H1 (cell line): ENCODE measurements at regions not wholly inside any gene's neighbourhood (a gene's known extent, or its start where the extent isn't known, plus 50 kb on each side); places are given as distances from the start of the nearest gene placed in this dataset.

Experiments
- CTCF ChIA-PET: fragments of 300-600 bp; sonication (Branson Sonifier 250); formaldehyde crosslinking; loops from one replicate; lab custom pipeline; 2021; ENCODE audit not compliant: partially characterized antibody; lab: Charles Lee
- POLR2A ChIA-PET: fragments of 300-600 bp; sonication (Branson Sonifier 250); formaldehyde crosslinking; loops from one replicate; lab custom pipeline; 2021; ENCODE audit warnings: inconsistent platforms; ENCODE audit not compliant: partially characterized antibody; lab: Charles Lee
- DNase-seq, 2 experiments: peaks; one replicate each; pipeline versions ENCODE4 v3.0.0 to v3.0.0-alpha.2; 2010 to 2022; ENCODE audit warnings: low spot score in 2 of 2, low read depth in 1 of 2, mixed read lengths in 1 of 2
- FAIRE-seq: peaks from 2 replicates; lab custom pipeline; 2011; peaks lifted over from hg19 to GRCh38; lab: Jason Lieb, UNC
- H2AFZ ChIP-seq: 2 replicates; pipeline ENCODE4 v1.8.1; 2012; ENCODE audit warnings: low read length, inconsistent platforms
- H2AK5ac ChIP-seq: 2 replicates; pipeline ENCODE4 v1.6.1; 2013; ENCODE audit warnings: low read depth, low read length
- H2BK120ac ChIP-seq: replicated peaks from 2 replicates; pipeline ENCODE3; 2013; ENCODE audit warnings: low read depth, low read length, inconsistent platforms
- H2BK12ac ChIP-seq: 2 replicates; pipeline ENCODE4 v1.6.1; 2013; ENCODE audit warnings: low read depth, low read length
- H2BK15ac ChIP-seq: 2 replicates; pipeline ENCODE4 v1.6.1; 2013; ENCODE audit warnings: low read length
- H2BK20ac ChIP-seq: 2 replicates; pipeline ENCODE4 v1.6.1; 2013; ENCODE audit warnings: low read length
- H2BK5ac ChIP-seq: 2 replicates; pipeline ENCODE4 v1.6.1; 2013; ENCODE audit warnings: low read depth, low read length
- H3K14ac ChIP-seq: 2 replicates; pipeline ENCODE4 v1.6.1; 2013; ENCODE audit warnings: inconsistent platforms; ENCODE audit not compliant: insufficient read length
- H3K18ac ChIP-seq: 2 replicates; pipeline ENCODE4 v1.6.1; 2013; ENCODE audit warnings: low read length; ENCODE audit errors: extremely low read depth
- H3K23ac ChIP-seq: 2 replicates; pipeline ENCODE4 v1.6.1; 2013; ENCODE audit warnings: inconsistent platforms; ENCODE audit not compliant: insufficient read length
- H3K23me2 ChIP-seq: 2 replicates; pipeline ENCODE4 v1.6.1; 2013; ENCODE audit warnings: low read depth, low read length
- H3K27ac ChIP-seq: 2 replicates; pipeline ENCODE4 v1.6.1; 2011; ENCODE audit warnings: low read depth, low read length, inconsistent platforms
- H3K27me3 ChIP-seq, 4 experiments: replicated peaks in 1 of 4; 1 replicate in 1 of 4; 2 replicates in 3 of 4; pipeline versions ENCODE4 v1.6.1 to v1.8.1; 2011 to 2013; ENCODE audit warnings: low read length in 3 of 4, mild to moderate bottlenecking in 3 of 4, inconsistent platforms in 2 of 4, mixed read lengths in 2 of 4, moderate library complexity in 1 of 4; ENCODE audit not compliant: control insufficient read depth in 3 of 4, insufficient read depth in 3 of 4; ENCODE audit errors: extremely low read depth in 1 of 4
- H3K36me3 ChIP-seq, 4 experiments: 2 replicates each; pipeline versions ENCODE4 v1.6.1 to v1.8.1; 2011 to 2013; ENCODE audit warnings: mild to moderate bottlenecking in 4 of 4, low read length in 3 of 4, moderate library complexity in 2 of 4, control low read depth in 1 of 4, inconsistent platforms in 1 of 4; ENCODE audit not compliant: insufficient read depth in 4 of 4, control insufficient read depth in 2 of 4
- H3K4ac ChIP-seq: replicated peaks from 2 replicates; pipeline ENCODE3; 2013; ENCODE audit warnings: low read length, low read depth, mixed read lengths, inconsistent platforms; ENCODE audit not compliant: insufficient read length
- H3K4me1 ChIP-seq, 4 experiments: replicated peaks in 1 of 4; 1 replicate in 1 of 4; 2 replicates in 3 of 4; pipeline versions ENCODE4 v1.6.1 to v1.8.1; 2011 to 2013; ENCODE audit warnings: low read length in 3 of 4, inconsistent platforms in 2 of 4, mixed read lengths in 1 of 4; ENCODE audit not compliant: insufficient read depth in 4 of 4, control insufficient read depth in 3 of 4
- H3K4me2 ChIP-seq, 2 experiments: 2 replicates each; pipeline versions ENCODE4 v1.6.1 to v1.8.1; 2011 to 2013; ENCODE audit warnings: low read depth in 2 of 2, low read length in 2 of 2, control low read depth in 1 of 2, inconsistent platforms in 1 of 2, mild to moderate bottlenecking in 1 of 2; ENCODE audit not compliant: insufficient read depth in 1 of 2
- H3K4me3 ChIP-seq, 4 experiments: fragments of 200-600, 300-600 bp in 1 of 4; sonication (generic), shearing (Covaris generic), sonication (Bioruptor Twin) in 1 of 4; 2 replicates each; pipeline versions ENCODE4 v1.5.1 to v1.8.1; 2011 to 2016; ENCODE audit warnings: low read length in 4 of 4, low read depth in 3 of 4, control low read depth in 2 of 4, inconsistent platforms in 2 of 4, mild to moderate bottlenecking in 2 of 4, mixed read lengths in 1 of 4, moderate library complexity in 1 of 4; ENCODE audit not compliant: insufficient read depth in 2 of 4; ENCODE audit errors: extremely low read depth in 1 of 4
- H3K56ac ChIP-seq: replicated peaks from 2 replicates; pipeline ENCODE3; 2013; ENCODE audit warnings: low read depth, mild to moderate bottlenecking, mixed read lengths, low read length, inconsistent platforms; ENCODE audit not compliant: insufficient read length
- H3K79me1 ChIP-seq: 2 replicates; pipeline ENCODE4 v1.6.1; 2013; ENCODE audit warnings: low read depth, low read length, control low read depth
- H3K79me2 ChIP-seq, 2 experiments: 2 replicates each; pipeline versions ENCODE4 v1.6.1 to v1.8.1; 2012 to 2013; ENCODE audit warnings: low read length in 2 of 2, mild to moderate bottlenecking in 2 of 2, inconsistent platforms in 1 of 2; ENCODE audit not compliant: insufficient read depth in 2 of 2, control insufficient read depth in 1 of 2
- H3K9ac ChIP-seq, 4 experiments: replicated peaks in 1 of 4; 1 replicate in 1 of 4; 2 replicates in 3 of 4; pipeline versions ENCODE4 v1.6.1 to v1.8.1; 2011 to 2013; ENCODE audit warnings: low read depth in 3 of 4, low read length in 3 of 4, control low read depth in 2 of 4, mild to moderate bottlenecking in 2 of 4, moderate library complexity in 2 of 4, inconsistent platforms in 1 of 4; ENCODE audit errors: extremely low read depth in 1 of 4
- H3K9me3 ChIP-seq, 2 experiments: 2 replicates each; pipeline versions ENCODE4 v1.6.1 to v1.8.1; 2012 to 2013; ENCODE audit warnings: mild to moderate bottlenecking in 2 of 2, moderate library complexity in 2 of 2, control low read depth in 1 of 2, inconsistent platforms in 1 of 2, low read depth in 1 of 2, low read length in 1 of 2, mixed read lengths in 1 of 2; ENCODE audit not compliant: insufficient read depth in 2 of 2
- H4K20me1 ChIP-seq, 2 experiments: replicated peaks in 1 of 2; 2 replicates each; pipeline versions ENCODE3 to v1.8.1; 2011 to 2013; ENCODE audit warnings: inconsistent platforms in 2 of 2, low read length in 2 of 2, mild to moderate bottlenecking in 1 of 2; ENCODE audit not compliant: insufficient read depth in 2 of 2, control insufficient read depth in 1 of 2
- H4K5ac ChIP-seq: 2 replicates; pipeline ENCODE4 v1.6.1; 2013; ENCODE audit warnings: low read length, low read depth, mixed read lengths, inconsistent platforms; ENCODE audit not compliant: insufficient read length
- H4K8ac ChIP-seq: 2 replicates; pipeline ENCODE4 v1.8.0; 2013; ENCODE audit warnings: mild to moderate bottlenecking, moderate library complexity, low read length, inconsistent platforms; ENCODE audit not compliant: insufficient read depth; ENCODE audit errors: extremely low read depth
- H4K91ac ChIP-seq: replicated peaks from 2 replicates; pipeline ENCODE3; 2013; ENCODE audit warnings: low read length, mixed read lengths, inconsistent platforms; ENCODE audit not compliant: insufficient read length
- NRF1 ChIP-seq: IDR thresholded peaks from 2 replicates; pipeline ENCODE4 v1.6.1; 2011; ENCODE audit warnings: mild to moderate bottlenecking, low read depth, low read length, improper control_type of control experiment
- RNF2 ChIP-seq: fragments of 200-900, 300-1000 bp; sonication (generic); IDR thresholded peaks from 2 replicates; pipeline ENCODE4 v1.7.1; 2016; ENCODE audit warnings: borderline replicate concordance, low read depth, mild to moderate bottlenecking, antibody characterized with exemption, low read length; ENCODE audit not compliant: poor library complexity, severe bottlenecking; ENCODE audit errors: missing control alignments
- SRF ChIP-seq: IDR thresholded peaks from 2 replicates; pipeline ENCODE4 v1.6.1; 2011; ENCODE audit warnings: mild to moderate bottlenecking, low read depth, low read length, moderate library complexity
- WGBS, 2 experiments: shearing (Covaris generic) in 1 of 2; methylation state at CpG; one replicate each; pipeline versions ENCODE4 v1.1.6 to v1.1.7; 2013 to 2015; ENCODE audit warnings: low lambda C conversion rate in 2 of 2, mixed read lengths in 2 of 2, inconsistent platforms in 1 of 2, low coverage in 1 of 2, missing lambda C conversion rate in 1 of 2; ENCODE audit not compliant: insufficient replicate concordance in 2 of 2, insufficient coverage in 1 of 2, insufficient read length in 1 of 2; ENCODE audit errors: extremely low coverage in 1 of 2, missing lambda C conversion rate in 1 of 2; 5-methylcytosine and 5-hydroxymethylcytosine counted together

DNA sequence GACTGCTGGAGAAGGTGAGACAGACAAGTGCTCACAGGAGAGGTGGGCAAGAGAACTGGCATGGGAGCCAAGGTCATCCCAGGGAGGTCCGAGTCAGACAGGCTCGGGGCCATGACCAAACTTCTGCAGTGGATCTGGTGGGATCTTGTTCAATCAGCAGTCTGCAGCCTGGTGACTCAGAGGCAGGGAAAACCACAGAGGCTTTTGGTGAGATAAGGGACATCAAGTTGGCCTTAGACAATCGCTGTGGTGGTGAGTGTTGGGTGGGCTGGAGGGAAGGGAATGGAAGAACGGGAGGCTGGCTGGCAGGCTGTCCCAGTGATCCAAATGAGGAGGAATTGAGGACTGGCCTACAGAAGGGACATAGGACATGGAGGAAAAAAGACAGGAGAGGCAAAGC lies 123.8 kb downstream of the TMEM174 start:
- H2BK120ac ChIP-seq = no peak overlapping the region
- 0 out of 2 replicates have a peak overlapping the region, but pooled peaks have one; percentile 48 for H2BK20ac ChIP-seq
- peaks cover 10 to 19% (median 15%) of the 10 kb centered on the region in 4 experiments for H3K4me1 ChIP-seq
- WGBS, 2 experiments = 73% methylated on average over 4 of the region's 4 CpGs; no CpG with 5 or more reads in 1 of the 2 experiments
- H3K27me3 ChIP-seq = peaks cover 56 to 75% (median 72%) of the 10 kb centered on the region in 4 experiments
- no peak overlapping the region; the same call in 1 of the 2 replicates for H3K18ac ChIP-seq
- H2BK12ac ChIP-seq = peak overlapping the region; percentile 77; the same call in 1 of the 2 replicates
- no peak overlapping the region for H3K23ac ChIP-seq
- H2AFZ ChIP-seq = no peak overlapping the region
- no peaks in the 10 kb centered on the region for H3K79me2 ChIP-seq
- peak overlapping the region; percentile 61; the same call in 1 of the 2 replicates for H2AK5ac ChIP-seq
- no peak overlapping the region for H2BK5ac ChIP-seq
- ChIA-PET CTCF (interaction anchor here (0.7 to 3.0 kb wide), 15 partner anchors 9 to 213 kb away, joined by 3 to 10 read pairs (median 4); no protein-coding TSS in a partner anchor), POLR2A (interaction anchor here (1.5 kb wide), 1 partner anchor 63 kb away, joined by 3 read pairs; no protein-coding TSS in a partner anchor)
- H3K14ac ChIP-seq = no peak overlapping the region
- no peak overlapping the region for H3K56ac ChIP-seq
- no peaks in the 10 kb centered on the region for H3K9me3 ChIP-seq
- DNase-seq (no peak), FAIRE-seq (no peak)
- no peaks in the 10 kb centered on the region for H3K79me1 ChIP-seq
- H3K4me3 ChIP-seq = no peak overlapping the region
- H4K20me1 ChIP-seq = peaks cover 5 to 9% of the 10 kb centered on the region in 2 experiments
- H3K36me3 ChIP-seq = 0 out of 8 replicates have a peak, but pooled peaks cover 0 to 3% (median 0%) of the 10 kb centered on the region in 4 experiments
- H3K4ac ChIP-seq = no peak overlapping the region
- no peak overlapping the region for H4K8ac ChIP-seq
- peak overlapping the region; percentile 72; the same call in 1 of the 2 replicates for H2BK15ac ChIP-seq
- H4K91ac ChIP-seq = no peak overlapping the region
- no peak overlapping the region for H3K27ac ChIP-seq
- H4K5ac ChIP-seq = no peak overlapping the region
- H3K9ac ChIP-seq = no peak overlapping the region
- no peaks in the 10 kb centered on the region for H3K23me2 ChIP-seq
- no peak overlapping the region for H3K4me2 ChIP-seq
- TF ChIP-seq NRF1 = no peak
- peak; percentile 28 for TF ChIP-seq RNF2
- no peak for TF ChIP-seq SRF
- TF ChIP-seq, all 59 proteins: peak for 1
